ENCODE measurements at regions not wholly inside any gene's neighbourhood (a gene's known extent, or its start where the extent isn't known, plus 50 kb on each side); places are given as distances from the start of the nearest gene placed in this dataset.
"Not testable (repeated sequence)": the region's sequence is repeated elsewhere in the genome, so short reads cannot be mapped to it uniquely, and the experiment has no call there.

DNA sequence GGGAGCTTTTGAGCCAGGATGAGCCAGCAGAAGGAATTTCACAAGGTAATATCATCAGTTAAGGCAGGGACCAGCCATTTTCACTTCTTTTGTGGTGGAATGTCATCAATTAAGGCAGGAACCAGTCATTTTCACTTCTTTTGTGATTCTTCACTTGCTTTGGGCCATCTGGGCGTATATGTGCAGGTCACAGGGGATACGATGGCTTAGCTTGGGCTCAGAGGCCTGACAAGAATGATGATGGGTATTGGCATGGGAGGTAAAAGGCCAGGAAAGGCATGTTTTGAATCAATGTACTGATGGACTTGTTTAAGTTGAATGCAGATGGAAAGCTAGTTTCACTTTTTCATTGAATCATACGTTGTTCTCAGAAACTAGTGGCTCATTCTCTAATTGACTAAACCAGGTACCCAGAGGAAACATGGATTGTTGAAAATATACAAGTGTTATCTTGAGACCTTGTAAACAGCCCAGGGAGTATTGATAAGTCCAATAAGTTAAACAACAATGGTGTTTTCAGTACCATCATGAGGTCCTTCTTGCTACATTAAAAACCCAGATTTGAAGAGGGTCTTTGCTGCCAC lies 1672.5 kb upstream of the DDX18 start:
- no peak for DNase-seq

DNA sequence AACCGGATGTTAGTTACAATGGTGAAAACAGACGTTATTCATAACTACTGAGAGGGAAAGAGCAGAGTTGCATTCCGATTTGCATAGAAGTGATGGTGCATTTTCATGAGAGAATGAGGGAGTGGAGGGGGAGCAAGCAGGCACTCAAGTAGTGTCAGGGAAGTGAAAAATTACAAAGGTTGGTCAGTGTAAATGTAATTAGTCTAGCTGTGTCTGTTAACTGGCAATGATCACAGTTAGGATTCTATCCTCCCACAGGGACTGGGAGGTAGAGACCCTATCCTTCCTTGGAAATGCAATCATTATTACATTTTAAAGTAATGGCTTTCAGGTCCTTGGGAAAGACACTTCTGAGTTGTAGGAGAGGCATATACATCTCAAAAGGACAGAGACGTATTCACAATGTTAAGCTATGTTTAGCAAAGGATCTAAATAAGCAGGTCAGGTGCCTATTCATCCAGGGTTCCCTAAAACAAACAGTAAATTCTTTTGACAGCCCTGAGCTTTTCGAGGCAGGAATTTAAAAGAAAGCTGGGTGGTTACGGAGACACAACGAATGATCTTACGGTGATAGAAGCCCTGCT lies 1671.8 kb upstream of the DDX18 start:
- no peak for DNase-seq

- DNase-seq: no peak
Observed at GRCh38 chr2:116145031-116145430, 1669.5 kb upstream of the DDX18 start.

DNA sequence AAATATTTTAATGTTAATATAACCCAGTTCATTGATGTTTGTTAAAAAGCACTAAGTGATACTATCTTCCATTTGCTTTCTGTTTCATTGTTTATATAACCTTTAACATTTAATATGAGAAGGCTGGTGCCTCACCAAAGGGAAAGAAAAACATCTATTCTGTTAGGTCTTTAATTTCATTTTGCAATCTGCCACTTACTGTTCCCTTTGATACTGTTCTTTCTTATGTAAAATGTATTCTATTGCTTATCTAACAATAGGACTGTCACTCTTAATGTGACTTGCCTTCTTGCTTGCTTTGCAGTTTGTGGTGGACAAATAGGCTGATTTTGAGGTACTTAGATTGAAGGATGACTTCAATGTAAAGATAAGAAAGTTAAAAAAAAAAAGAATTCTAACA lies 1666.1 kb upstream of the DDX18 start:
- DNase-seq: no peak

DNA sequence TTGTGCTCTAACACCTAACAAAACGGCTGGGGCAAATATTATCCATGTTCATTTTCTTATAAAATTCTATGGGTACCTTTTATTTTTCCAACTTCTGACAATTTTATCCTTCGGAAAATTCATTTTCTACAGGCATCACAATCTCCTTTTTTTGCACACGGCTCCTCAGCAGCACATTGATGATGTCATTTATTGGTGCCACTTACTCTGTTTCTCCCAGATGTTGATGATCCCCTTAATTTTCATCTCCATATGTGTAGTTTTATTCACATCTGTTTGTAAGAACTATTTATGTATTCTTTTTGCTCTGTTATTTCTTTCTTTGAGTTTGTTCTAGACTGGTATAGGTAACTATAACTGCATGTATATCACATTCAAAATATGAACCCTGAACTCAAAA lies 1660.8 kb upstream of the DDX18 start:
- no peak for DNase-seq

DNA sequence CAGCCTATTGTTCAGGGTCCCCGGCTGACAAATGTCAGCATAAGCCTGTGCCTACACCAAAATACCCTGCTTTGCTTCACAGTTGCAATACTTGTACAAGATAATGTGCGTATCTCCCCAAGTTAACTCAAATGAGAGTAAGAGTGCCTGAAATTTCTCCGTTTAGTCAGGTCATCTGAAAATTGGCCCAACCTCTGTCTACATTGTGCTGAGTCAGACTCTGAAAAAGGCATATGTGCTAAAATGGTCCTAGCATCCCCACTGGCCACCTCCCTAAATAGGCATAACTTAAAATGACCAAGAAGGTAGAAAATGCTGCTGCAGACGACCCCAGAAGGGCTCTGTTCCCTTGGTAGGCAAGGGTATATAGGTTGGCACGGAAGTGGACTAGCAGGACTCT lies 1653.8 kb upstream of the DDX18 start:
- no peak for DNase-seq

DNA sequence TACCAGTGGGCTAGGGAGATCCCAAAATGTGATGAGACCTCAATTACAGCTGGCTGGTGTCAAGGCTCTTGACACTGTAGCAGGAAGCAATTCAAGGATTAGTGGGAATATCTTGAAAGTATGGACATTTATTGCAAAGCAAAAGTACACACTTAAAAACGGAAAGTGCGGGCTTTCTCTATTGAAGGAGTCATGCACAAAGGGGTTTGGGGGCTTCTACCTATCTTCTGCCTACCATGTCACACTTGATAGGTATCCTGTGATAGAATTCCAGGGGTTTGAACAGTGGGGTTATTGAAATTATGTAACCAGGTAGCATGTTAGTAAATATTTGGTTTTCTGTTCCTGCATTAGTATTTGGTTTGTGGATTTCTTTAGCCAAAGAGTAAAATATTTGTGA lies 1652.1 kb upstream of the DDX18 start:
- DNase-seq: no peak

GRCh38 chr2:116167107-116167506 lies 1647.4 kb upstream of the DDX18 start:
- no peak for DNase-seq

DNA sequence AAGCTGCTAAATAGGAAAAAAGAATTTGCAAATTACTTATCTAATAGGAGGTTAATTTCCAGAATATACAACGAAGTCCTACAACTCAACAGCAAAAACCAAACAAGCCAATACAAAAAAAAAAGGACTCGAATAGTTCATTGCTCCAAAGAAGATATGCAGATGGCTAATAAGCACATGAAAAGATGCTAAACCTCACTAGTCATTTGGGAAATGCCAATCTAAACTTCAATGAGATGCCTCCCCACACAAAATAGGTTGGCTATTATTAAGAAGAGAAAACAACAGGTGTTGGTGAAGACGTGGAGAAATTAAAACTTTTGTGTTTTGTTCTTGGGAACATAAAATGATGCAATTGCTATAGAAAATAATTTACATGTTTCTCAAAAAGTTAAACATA lies 1634.4 kb upstream of the DDX18 start:
- DNase-seq: no peak

DNA sequence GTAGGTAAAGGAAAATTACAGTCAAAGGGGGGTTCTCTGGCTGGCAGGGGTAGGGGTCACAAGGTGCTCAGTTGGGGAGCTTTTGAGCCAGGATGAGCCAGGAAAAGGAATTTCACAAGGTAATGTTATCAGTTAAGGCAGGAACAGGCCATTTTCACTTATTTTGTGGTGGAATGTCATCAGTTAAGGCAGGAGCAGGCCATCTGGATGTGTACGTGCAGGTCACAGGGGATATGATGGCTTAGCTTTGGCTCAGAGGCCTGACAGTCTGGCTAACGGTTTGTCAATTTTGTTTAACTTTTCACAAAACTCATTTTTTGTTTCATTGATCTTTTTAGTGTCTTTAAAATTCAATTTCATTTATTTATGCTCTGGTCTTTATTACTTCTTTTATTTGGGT lies 1623.8 kb upstream of the DDX18 start:
- not testable (repeated sequence) for DNase-seq

DNA sequence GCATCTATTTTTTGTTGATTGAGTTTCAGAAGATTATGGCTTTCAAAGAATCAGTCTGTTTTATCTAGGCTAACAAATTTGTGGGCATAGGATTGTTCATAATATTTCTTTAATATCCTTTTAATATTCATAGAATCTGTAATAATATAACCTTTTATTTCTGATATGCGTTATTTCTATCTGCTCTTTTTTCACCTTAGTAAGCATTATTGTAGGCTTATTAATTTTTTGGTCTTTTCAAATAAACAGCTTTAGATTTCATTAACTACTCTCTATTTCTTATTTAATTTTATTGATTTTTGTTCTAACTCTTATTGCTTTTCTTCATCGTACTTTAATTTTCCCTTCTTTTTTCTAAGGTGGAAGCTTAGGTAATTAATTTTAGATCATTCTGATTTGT lies 1614.4 kb upstream of the DDX18 start:
- DNase-seq: no peak

DNA sequence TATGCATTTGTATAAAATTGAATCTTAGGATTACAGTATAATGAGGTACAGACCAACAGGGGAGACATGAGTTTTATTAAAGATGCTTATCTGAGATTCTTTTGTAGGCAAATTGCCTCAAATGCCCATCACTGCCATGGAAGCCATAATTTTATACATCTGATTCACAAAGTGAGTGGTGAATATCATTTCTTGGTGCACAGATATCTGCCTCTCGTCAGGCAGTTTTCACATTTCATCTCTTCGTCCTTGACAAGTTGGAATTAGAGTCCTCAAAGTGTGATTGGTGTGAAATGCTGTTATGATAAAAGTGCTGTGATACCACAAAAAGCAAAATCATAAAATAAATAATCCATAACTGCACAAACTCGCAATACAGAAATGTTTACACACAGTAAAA lies 1602.8 kb upstream of the DDX18 start:
- no peak for DNase-seq

GRCh38 chr2:116222793-116223192 lies 1591.7 kb upstream of the DDX18 start:
- no peak for DNase-seq

- no peak for DNase-seq
Observed at GRCh38 chr2:116223912-116224311, 1590.6 kb upstream of the DDX18 start.

- no peak for DNase-seq
Observed at GRCh38 chr2:116224610-116225009, 1589.9 kb upstream of the DDX18 start.

- DNase-seq: no peak
Observed at GRCh38 chr2:116238511-116238910, 1576.0 kb upstream of the DDX18 start.

- no peak for DNase-seq
Observed at GRCh38 chr2:116250376-116250775, 1564.1 kb upstream of the DDX18 start.

- no peak for DNase-seq
Observed at GRCh38 chr2:116264872-116265271, 1549.6 kb upstream of the DDX18 start.

- no peak for DNase-seq
Observed at GRCh38 chr2:116269040-116269439, 1545.5 kb upstream of the DDX18 start.

- DNase-seq: no peak
Observed at GRCh38 chr2:116304328-116304727, 1510.2 kb upstream of the DDX18 start.

DNA sequence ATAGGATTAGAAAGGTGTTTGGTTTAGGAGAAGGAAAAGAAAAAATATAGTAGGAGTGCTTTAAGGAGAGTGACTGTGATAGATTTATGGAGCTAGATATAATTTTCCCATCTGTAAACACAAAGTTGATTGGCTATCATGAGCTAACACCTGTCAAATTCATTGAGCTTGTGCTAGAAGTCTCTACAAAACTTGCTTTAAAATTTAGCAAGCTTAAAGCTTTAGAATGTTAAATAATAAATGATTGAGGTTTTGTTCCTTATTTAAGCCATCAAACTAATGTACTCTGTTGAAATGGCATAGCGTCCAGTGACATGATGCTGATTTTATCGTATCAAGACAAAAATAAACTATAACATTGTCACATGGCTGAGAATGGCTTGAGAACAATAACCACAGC lies 1497.4 kb upstream of the DDX18 start:
- no peak for DNase-seq

- not testable (repeated sequence) for DNase-seq
Observed at GRCh38 chr2:116318551-116318950, 1495.9 kb upstream of the DDX18 start.

GRCh38 chr2:116319001-116319400 lies 1495.5 kb upstream of the DDX18 start:
- no peak for DNase-seq

- no peak for DNase-seq
Observed at GRCh38 chr2:116319935-116320334, 1494.6 kb upstream of the DDX18 start.

- no peak for DNase-seq
Observed at GRCh38 chr2:116329280-116329679, 1485.2 kb upstream of the DDX18 start.
